HG03280 (cell line): ENCODE measurements at regions not wholly inside any gene's neighbourhood (a gene's known extent, or its start where the extent isn't known, plus 50 kb on each side); places are given as distances from the start of the nearest gene placed in this dataset.
"Not testable (repeated sequence)": the region's sequence is repeated elsewhere in the genome, so short reads cannot be mapped to it uniquely, and the experiment has no call there.

ENCODE experiments used
- ATAC-seq: cut with Tn5 transposase; IDR thresholded peaks from one replicate; pipeline ENCODE4 v1.9.1; 2021; ENCODE audit warnings: mild to moderate bottlenecking, moderate library complexity; ENCODE audit not compliant: unreplicated experiment

- ATAC-seq = not testable (repeated sequence)
These were observed 109.3 kb downstream of the GTF2IRD2B start for GRCh38 chr7:75201606-75202079.

GRCh38 chr7:75205367-75206085, 113.1 kb downstream of the GTF2IRD2B start:
- ATAC-seq = not testable (repeated sequence)

GRCh38 chr7:75215460-75215859, 123.1 kb downstream of the GTF2IRD2B start:
- not testable (repeated sequence) for ATAC-seq

GRCh38 chr7:75216963-75217362, 124.6 kb downstream of the GTF2IRD2B start:
- ATAC-seq = not testable (repeated sequence)

- ATAC-seq = not testable (repeated sequence)
These were observed 133.7 kb downstream of the GTF2IRD2B start for GRCh38 chr7:75226102-75226501.

- not testable (repeated sequence) for ATAC-seq
These were observed 137.2 kb downstream of the GTF2IRD2B start for GRCh38 chr7:75229558-75229957.

GRCh38 chr7:75230558-75230957, 138.2 kb downstream of the GTF2IRD2B start:
- ATAC-seq = not testable (repeated sequence)

GRCh38 chr7:75235092-75235826, 142.9 kb downstream of the GTF2IRD2B start:
- ATAC-seq = not testable (repeated sequence)

GRCh38 chr7:75235827-75236167, 143.4 kb downstream of the GTF2IRD2B start:
- ATAC-seq = not testable (repeated sequence)

GRCh38 chr7:75237255-75238187, 145.1 kb downstream of the GTF2IRD2B start:
- peak; percentile 91 for ATAC-seq

- ATAC-seq = not testable (repeated sequence)
These were observed 145.9 kb downstream of the GTF2IRD2B start for GRCh38 chr7:75238309-75238708.

GRCh38 chr7:75243638-75244037, 151.2 kb downstream of the GTF2IRD2B start:
- ATAC-seq = not testable (repeated sequence)

GRCh38 chr7:75248216-75248615, 147.2 kb upstream of the TRIM73 start:
- ATAC-seq = not testable (repeated sequence)

- ATAC-seq = not testable (repeated sequence)
These were observed 141.2 kb upstream of the TRIM73 start for GRCh38 chr7:75254238-75254637.

- not testable (repeated sequence) for ATAC-seq
These were observed 138.0 kb upstream of the TRIM73 start for GRCh38 chr7:75257442-75257841.

- not testable (repeated sequence) for ATAC-seq
These were observed 135.9 kb upstream of the TRIM73 start for GRCh38 chr7:75259454-75260003.

- not testable (repeated sequence) for ATAC-seq
These were observed 133.8 kb upstream of the TRIM73 start for GRCh38 chr7:75261660-75262059.

GRCh38 chr7:75268158-75268557, 127.3 kb upstream of the TRIM73 start:
- ATAC-seq = not testable (repeated sequence)

- ATAC-seq = not testable (repeated sequence)
These were observed 126.3 kb upstream of the TRIM73 start for GRCh38 chr7:75269159-75269558.

- ATAC-seq = not testable (repeated sequence)
These were observed 121.3 kb upstream of the TRIM73 start for GRCh38 chr7:75274114-75274513.
